Neural cell (in vitro differentiated cells): ENCODE measurements at regions not wholly inside any gene's neighbourhood (a gene's known extent, or its start where the extent isn't known, plus 50 kb on each side); places are given as distances from the start of the nearest gene placed in this dataset.

Source experiments
- EZH2 ChIP-seq: fragments of 200-600, 300-800 bp; shearing (Covaris generic), sonication (generic); IDR thresholded peaks from 2 replicates; pipeline ENCODE4 v1.6.1; 2014; ENCODE audit warnings: antibody characterized with exemption, low read length, borderline replicate concordance, mild to moderate bottlenecking; ENCODE audit not compliant: insufficient read depth, poor library complexity, severe bottlenecking
- POLR2AphosphoS5 ChIP-seq: IDR thresholded peaks from 2 replicates; pipeline ENCODE4 v1.6.1; 2012
- TAF1 ChIP-seq: IDR thresholded peaks from 2 replicates; pipeline ENCODE4 v1.6.1; 2012; ENCODE audit warnings: low read depth
- TF ChIP-seq, protein P1 (sequence below): fragments of 450-650 bp; IDR thresholded peaks from 2 replicates; pipeline ENCODE4 v1.5.1; 2014; ENCODE audit warnings: antibody characterized with exemption, mild to moderate bottlenecking, moderate library complexity; ENCODE audit not compliant: poor library complexity, severe bottlenecking

DNA sequence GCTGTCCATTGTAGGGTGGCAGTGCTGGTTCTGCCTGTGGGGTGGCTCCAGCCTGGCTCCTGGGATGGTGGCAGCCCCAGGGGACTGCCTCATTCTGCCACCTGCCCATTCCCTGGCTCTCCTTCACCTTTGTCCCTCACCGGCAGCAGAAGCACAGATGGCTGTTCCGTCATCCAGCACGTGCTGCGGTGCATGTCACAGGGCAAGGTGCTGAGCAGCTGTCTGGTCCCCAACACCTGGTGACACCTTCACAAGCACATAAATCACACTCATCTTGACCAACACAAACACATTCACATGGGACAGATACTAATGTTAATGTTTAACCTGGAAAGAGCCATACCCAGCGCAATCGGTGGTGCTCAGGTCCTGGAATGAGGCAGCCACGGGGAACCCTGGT is 126.8 kb downstream of the UQCRFS1 start:
- TF ChIP-seq POLR2AphosphoS5 (no peak), TAF1 (no peak), EZH2 (no peak)
- TF ChIP-seq, protein P1, sequence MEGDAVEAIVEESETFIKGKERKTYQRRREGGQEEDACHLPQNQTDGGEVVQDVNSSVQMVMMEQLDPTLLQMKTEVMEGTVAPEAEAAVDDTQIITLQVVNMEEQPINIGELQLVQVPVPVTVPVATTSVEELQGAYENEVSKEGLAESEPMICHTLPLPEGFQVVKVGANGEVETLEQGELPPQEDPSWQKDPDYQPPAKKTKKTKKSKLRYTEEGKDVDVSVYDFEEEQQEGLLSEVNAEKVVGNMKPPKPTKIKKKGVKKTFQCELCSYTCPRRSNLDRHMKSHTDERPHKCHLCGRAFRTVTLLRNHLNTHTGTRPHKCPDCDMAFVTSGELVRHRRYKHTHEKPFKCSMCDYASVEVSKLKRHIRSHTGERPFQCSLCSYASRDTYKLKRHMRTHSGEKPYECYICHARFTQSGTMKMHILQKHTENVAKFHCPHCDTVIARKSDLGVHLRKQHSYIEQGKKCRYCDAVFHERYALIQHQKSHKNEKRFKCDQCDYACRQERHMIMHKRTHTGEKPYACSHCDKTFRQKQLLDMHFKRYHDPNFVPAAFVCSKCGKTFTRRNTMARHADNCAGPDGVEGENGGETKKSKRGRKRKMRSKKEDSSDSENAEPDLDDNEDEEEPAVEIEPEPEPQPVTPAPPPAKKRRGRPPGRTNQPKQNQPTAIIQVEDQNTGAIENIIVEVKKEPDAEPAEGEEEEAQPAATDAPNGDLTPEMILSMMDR: no peak
